Progenitor cell of endocrine pancreas (in vitro differentiated cells): ENCODE measurements at regions not wholly inside any gene's neighbourhood (a gene's known extent, or its start where the extent isn't known, plus 50 kb on each side); places are given as distances from the start of the nearest gene placed in this dataset.

ENCODE experiments used
- DNase-seq: peaks from one replicate; pipeline ENCODE4 v3.0.0; 2021; ENCODE audit warnings: low spot score; ENCODE audit not compliant: unreplicated experiment
- H3K27ac Mint-ChIP-seq: 2 replicates; pipeline ENCODE4 v1.8.0; 2021; ENCODE audit warnings: mild to moderate bottlenecking, moderate library complexity, mixed read lengths
- H3K27me3 Mint-ChIP-seq: 2 replicates; pipeline ENCODE4 v1.8.0; 2021; ENCODE audit warnings: mixed read lengths
- H3K36me3 Mint-ChIP-seq: 2 replicates; pipeline ENCODE4 v1.8.0; 2022; ENCODE audit warnings: mixed read lengths; ENCODE audit not compliant: insufficient read depth
- H3K4me1 Mint-ChIP-seq: 2 replicates; pipeline ENCODE4 v1.8.0; 2021; ENCODE audit warnings: low read depth, mixed read lengths
- H3K4me3 Mint-ChIP-seq: 2 replicates; pipeline ENCODE4 v1.8.0; 2021; ENCODE audit warnings: low read depth, mild to moderate bottlenecking, moderate library complexity, mixed read lengths
- H3K9me3 Mint-ChIP-seq: 2 replicates; pipeline ENCODE4 v1.8.0; 2021; ENCODE audit warnings: low read depth, mixed read lengths
- TF ChIP-seq, protein P1 (sequence below): fragments of 200-600 bp; sonication (generic); IDR thresholded peaks from one replicate; pipeline ENCODE4 v1.5.0; 2021; ENCODE audit warnings: antibody characterized with exemption, mild to moderate bottlenecking; ENCODE audit not compliant: unreplicated experiment

DNA sequence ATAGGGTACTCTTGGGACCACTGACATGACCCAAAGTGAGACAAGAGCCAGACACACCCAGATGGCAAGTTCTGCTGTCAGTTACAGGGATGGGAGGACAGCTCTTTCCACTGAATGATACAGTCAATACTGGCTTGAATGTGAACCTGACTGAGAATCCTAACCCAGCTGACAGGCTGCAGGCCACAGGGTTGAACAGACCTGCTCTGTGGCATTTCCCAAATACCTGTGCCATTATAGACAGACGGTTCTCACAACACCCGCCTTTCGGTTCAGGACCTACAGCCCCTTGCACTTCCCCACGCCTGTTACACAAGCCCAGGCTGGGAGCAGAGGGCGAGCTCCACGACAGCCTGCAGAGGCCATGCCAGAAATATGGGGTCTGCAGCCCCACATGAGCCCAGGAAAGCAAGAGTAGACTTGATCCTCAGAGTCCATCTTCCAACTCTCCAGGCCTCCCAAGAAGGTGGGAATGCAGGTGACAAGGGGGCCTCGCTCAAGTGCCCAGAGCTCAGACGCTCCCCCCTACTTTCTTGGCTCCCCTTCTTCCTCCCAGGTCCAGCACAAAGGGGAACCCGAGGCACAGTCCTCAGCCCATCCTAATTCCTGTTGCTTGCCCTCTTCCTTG lies 314.3 kb downstream of the SOX9 start:
- Mint-ChIP-seq H3K27me3 (no peaks in the 10 kb centered on the region), H3K9me3 (peaks cover 8% of the 10 kb centered on the region), H3K4me1 (peaks cover 30% of the 10 kb centered on the region), H3K4me3 (no peak overlapping the region), H3K27ac (peak overlapping the region; percentile 60), H3K36me3 (peaks cover 7% of the 10 kb centered on the region)
- DNase-seq = no peak
- TF ChIP-seq, protein P1, sequence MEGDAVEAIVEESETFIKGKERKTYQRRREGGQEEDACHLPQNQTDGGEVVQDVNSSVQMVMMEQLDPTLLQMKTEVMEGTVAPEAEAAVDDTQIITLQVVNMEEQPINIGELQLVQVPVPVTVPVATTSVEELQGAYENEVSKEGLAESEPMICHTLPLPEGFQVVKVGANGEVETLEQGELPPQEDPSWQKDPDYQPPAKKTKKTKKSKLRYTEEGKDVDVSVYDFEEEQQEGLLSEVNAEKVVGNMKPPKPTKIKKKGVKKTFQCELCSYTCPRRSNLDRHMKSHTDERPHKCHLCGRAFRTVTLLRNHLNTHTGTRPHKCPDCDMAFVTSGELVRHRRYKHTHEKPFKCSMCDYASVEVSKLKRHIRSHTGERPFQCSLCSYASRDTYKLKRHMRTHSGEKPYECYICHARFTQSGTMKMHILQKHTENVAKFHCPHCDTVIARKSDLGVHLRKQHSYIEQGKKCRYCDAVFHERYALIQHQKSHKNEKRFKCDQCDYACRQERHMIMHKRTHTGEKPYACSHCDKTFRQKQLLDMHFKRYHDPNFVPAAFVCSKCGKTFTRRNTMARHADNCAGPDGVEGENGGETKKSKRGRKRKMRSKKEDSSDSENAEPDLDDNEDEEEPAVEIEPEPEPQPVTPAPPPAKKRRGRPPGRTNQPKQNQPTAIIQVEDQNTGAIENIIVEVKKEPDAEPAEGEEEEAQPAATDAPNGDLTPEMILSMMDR = no peak

DNA sequence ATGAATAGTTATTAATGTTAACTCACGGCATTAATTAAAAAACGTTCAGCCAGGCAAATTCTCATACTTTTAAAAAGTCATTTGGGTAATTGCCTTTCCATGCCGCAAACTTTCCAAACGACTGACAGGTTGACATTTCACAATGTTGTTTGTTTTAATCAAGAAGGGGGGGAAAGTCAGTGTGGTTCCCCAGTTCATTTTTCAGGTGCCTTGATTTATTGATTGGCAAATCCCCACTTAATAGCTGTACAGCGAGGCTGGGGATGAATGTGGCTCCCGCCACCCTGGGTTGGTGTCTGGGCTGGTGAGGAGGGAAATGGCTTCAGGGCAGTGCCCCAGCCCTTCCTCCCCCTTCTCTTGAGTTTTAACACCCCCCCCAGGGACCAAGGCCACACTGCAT lies 318.0 kb downstream of the SOX9 start:
- TF ChIP-seq, protein P1 = no peak
- no peak for DNase-seq
- H3K36me3 Mint-ChIP-seq = peaks cover 8% of the 10 kb centered on the region
- no peaks in the 10 kb centered on the region for H3K27me3 Mint-ChIP-seq
- no peak overlapping the region for H3K4me3 Mint-ChIP-seq
- peaks cover 16% of the 10 kb centered on the region for H3K4me1 Mint-ChIP-seq
- no peak overlapping the region for H3K27ac Mint-ChIP-seq
- peaks cover 8% of the 10 kb centered on the region for H3K9me3 Mint-ChIP-seq

- Mint-ChIP-seq H3K27ac (no peak overlapping the region), H3K4me1 (peaks cover 16% of the 10 kb centered on the region), H3K9me3 (peaks cover 8% of the 10 kb centered on the region), H3K36me3 (peaks cover 8% of the 10 kb centered on the region), H3K4me3 (no peak overlapping the region), H3K27me3 (no peaks in the 10 kb centered on the region)
- TF ChIP-seq, protein P1 = no peak
- no peak for DNase-seq
Measured at GRCh38 chr17:72439893-72440502, 319.2 kb downstream of the SOX9 start.

DNA sequence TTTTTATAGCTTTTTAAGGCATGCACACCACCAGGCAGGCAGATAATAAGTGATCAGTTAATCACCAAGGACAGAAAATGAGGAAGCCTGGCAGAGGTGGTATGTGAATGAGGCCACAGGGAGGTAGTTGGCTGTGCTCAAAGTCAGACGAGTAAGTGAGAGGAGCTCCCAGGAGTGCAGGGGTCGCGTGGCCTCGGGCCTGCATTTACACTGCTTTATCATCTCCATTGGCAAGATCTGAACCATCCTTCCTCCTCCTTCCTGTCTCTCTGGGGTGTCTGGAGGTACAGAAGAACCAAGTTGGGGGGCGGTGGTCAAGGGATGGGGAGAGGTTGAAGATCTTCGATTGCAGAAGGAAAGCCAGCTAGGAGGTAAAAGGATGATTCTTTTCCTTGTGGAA lies 320.1 kb downstream of the SOX9 start:
- TF ChIP-seq, protein P1 = no peak
- Mint-ChIP-seq H3K36me3 (peaks cover 8% of the 10 kb centered on the region), H3K4me1 (peaks cover 11% of the 10 kb centered on the region), H3K9me3 (peaks cover 8% of the 10 kb centered on the region), H3K27ac (no peak overlapping the region), H3K4me3 (no peak overlapping the region), H3K27me3 (no peaks in the 10 kb centered on the region)
- no peak for DNase-seq

DNA sequence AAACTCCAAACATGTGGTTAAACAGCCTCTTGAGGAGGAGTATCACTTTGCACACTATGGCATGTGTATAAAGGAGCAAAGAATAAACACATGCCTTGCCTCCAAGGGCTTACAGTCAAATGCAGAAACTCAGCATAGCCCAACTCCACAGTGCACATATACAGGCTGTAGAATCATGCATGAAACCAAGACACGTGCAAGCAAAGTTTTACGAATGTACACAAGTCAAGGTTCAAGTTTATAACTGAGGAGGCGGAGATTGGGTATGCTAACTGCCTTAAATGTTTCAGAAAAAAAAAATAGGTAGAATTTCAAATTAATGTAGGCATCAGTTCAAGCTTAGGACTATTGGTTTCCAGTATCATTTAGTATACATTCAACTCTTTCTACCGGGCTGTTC lies 321.1 kb downstream of the SOX9 start:
- peaks cover 8% of the 10 kb centered on the region for H3K36me3 Mint-ChIP-seq
- DNase-seq = no peak
- peaks cover 8% of the 10 kb centered on the region for H3K9me3 Mint-ChIP-seq
- H3K27ac Mint-ChIP-seq = no peak overlapping the region
- TF ChIP-seq, protein P1 = no peak
- H3K4me3 Mint-ChIP-seq = no peak overlapping the region
- H3K4me1 Mint-ChIP-seq = peaks cover 14% of the 10 kb centered on the region
- H3K27me3 Mint-ChIP-seq = no peaks in the 10 kb centered on the region
